ENCODE measurements at regions not wholly inside any gene's neighbourhood (a gene's known extent, or its start where the extent isn't known, plus 50 kb on each side); places are given as distances from the start of the nearest gene placed in this dataset.

GRCh38 chr20:40744818-40745175, 55.8 kb upstream of the MAFB start:
- TF ChIP-seq CSDC2 (CRISPR knock-in tag; IDR thresholded peaks at IDR 0.05) (no peak), ZNF565 (CRISPR knock-in tag; conservative IDR thresholded peaks at IDR 0.05; ENCODE audit: low read depth) (no peak), TCF4 (CRISPR knock-in tag; IDR thresholded peaks at IDR 0.05; ENCODE audit: borderline replicate concordance) (no peak), ZFP30 (CRISPR knock-in tag; IDR thresholded peaks at IDR 0.05) (no peak), PATZ1 (CRISPR knock-in tag; IDR thresholded peaks at IDR 0.05; ENCODE audit: borderline replicate concordance) (no peak), ZFP3 (CRISPR knock-in tag; IDR thresholded peaks at IDR 0.05) (no peak), ZNF8 (CRISPR knock-in tag; IDR thresholded peaks at IDR 0.05) (no peak), ZC3H10 (CRISPR knock-in tag; IDR thresholded peaks at IDR 0.05) (no peak), ZNF70 (CRISPR knock-in tag; IDR thresholded peaks at IDR 0.05) (no peak), TOX (CRISPR knock-in tag; IDR thresholded peaks at IDR 0.05; ENCODE audit: borderline replicate concordance) (no peak), PPARA (CRISPR knock-in tag; IDR thresholded peaks at IDR 0.05; ENCODE audit: borderline replicate concordance) (no peak), POU6F1 (CRISPR knock-in tag; IDR thresholded peaks at IDR 0.05; ENCODE audit: borderline replicate concordance, low read depth) (no peak)
- no peak for ATAC-seq

- ATAC-seq = no peak
- TF ChIP-seq TSHZ2 (CRISPR knock-in tag; IDR thresholded peaks at IDR 0.05) (no peak), CSDC2 (CRISPR knock-in tag; IDR thresholded peaks at IDR 0.05) (no peak), RARB (CRISPR knock-in tag; IDR thresholded peaks at IDR 0.05) (no peak), POU6F1 (CRISPR knock-in tag; IDR thresholded peaks at IDR 0.05; ENCODE audit: borderline replicate concordance, low read depth) (no peak), ZNF8 (CRISPR knock-in tag; IDR thresholded peaks at IDR 0.05) (no peak), ZNF565 (CRISPR knock-in tag; conservative IDR thresholded peaks at IDR 0.05; ENCODE audit: low read depth) (no peak), PATZ1 (CRISPR knock-in tag; IDR thresholded peaks at IDR 0.05; ENCODE audit: borderline replicate concordance) (no peak), TOX (CRISPR knock-in tag; IDR thresholded peaks at IDR 0.05; ENCODE audit: borderline replicate concordance) (no peak), ISL1 (CRISPR knock-in tag; IDR thresholded peaks at IDR 0.05) (no peak), OSR1 (CRISPR knock-in tag; IDR thresholded peaks at IDR 0.05) (no peak)
These were observed 57.2 kb upstream of the MAFB start for GRCh38 chr20:40746251-40746650.

GRCh38 chr20:40748182-40748581, 59.1 kb upstream of the MAFB start:
- TF ChIP-seq RARB (CRISPR knock-in tag; IDR thresholded peaks at IDR 0.05) (no peak), TCF4 (CRISPR knock-in tag; IDR thresholded peaks at IDR 0.05; ENCODE audit: borderline replicate concordance) (no peak), CSDC2 (CRISPR knock-in tag; IDR thresholded peaks at IDR 0.05) (no peak), ARNTL (CRISPR knock-in tag; IDR thresholded peaks at IDR 0.05; ENCODE audit: borderline replicate concordance, low read depth) (no peak), OSR1 (CRISPR knock-in tag; IDR thresholded peaks at IDR 0.05) (no peak), ZNF8 (CRISPR knock-in tag; IDR thresholded peaks at IDR 0.05) (no peak), PATZ1 (CRISPR knock-in tag; IDR thresholded peaks at IDR 0.05; ENCODE audit: borderline replicate concordance) (no peak)
- ATAC-seq = no peak
